SK-MEL-5 (cell line): ENCODE measurements at regions not wholly inside any gene's neighbourhood (a gene's known extent, or its start where the extent isn't known, plus 50 kb on each side); places are given as distances from the start of the nearest gene placed in this dataset.
A peak's percentile ranks its signal among the peaks of the same experiment; 100 is the strongest.
"Not testable (repeated sequence)": the region's sequence is repeated elsewhere in the genome, so short reads cannot be mapped to it uniquely, and the experiment has no call there.

Experiments used
- DNase-seq: peaks from one replicate; pipeline ENCODE4 v3.0.0-alpha.2; 2016; ENCODE audit warnings: low read depth, low spot score
- in situ Hi-C: cut with HindIII; loops from 2 replicates; pipeline ENCODE4 v1.10.0; 2016; ENCODE audit warnings: low sequenced_read_pairs, high pct_unique_total_duplicates, low pct_unique_long_range_greater_than_20kb

GRCh38 chr10:30709700-30710358 lies 80.3 kb upstream of the LYZL2 start:
- no peak for DNase-seq
- in situ Hi-C loops = no loop called here

GRCh38 chr10:30709229-30709628 lies 79.7 kb upstream of the LYZL2 start:
- in situ Hi-C loops = no loop called here
- no peak for DNase-seq

DNA sequence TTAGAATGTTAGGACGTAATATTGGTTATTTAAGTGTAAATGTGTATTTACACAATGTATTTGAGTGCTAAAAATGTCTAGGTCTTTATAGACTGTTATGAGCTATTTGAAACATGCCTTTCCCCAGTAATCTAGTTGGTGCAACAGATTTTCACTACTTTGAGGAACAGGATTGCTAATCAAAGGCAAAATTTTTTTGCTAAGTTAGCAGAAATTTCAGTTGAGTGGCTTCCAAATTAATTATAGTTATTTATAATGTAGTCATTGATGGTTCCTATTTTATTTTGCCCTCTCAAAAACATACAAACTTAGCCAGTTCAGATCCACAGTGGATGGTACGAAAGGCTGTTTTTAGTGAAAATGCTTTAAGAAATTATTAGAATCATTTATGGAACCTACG lies 78.7 kb upstream of the LYZL2 start:
- no peak for DNase-seq
- in situ Hi-C loops = no loop called here

DNA sequence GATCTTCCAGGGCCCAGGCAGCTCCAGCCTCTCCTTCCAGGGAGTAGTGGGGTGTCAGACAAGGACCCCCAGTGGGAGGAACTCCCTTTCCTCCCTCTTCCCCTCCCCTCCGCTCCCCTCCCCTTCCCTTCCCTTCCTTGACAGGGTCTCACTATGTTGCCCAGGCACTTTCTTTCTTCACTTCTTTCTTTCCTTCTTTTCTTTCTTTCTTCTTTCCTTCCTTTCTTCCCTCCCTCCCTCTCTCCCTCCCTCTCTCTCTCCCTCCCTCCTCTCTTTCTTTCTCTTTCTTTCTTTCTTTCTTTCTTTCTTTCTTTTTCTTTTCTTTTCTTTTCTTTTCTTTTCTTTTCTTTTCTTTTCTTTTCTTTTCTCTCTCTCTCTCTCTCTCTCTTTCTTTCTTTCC lies 76.6 kb upstream of the LYZL2 start:
- DNase-seq, in situ Hi-C loops: not testable (repeated sequence)

GRCh38 chr10:30705625-30706149 lies 76.1 kb upstream of the LYZL2 start:
- in situ Hi-C loops = no loop called here
- DNase-seq = no peak

DNA sequence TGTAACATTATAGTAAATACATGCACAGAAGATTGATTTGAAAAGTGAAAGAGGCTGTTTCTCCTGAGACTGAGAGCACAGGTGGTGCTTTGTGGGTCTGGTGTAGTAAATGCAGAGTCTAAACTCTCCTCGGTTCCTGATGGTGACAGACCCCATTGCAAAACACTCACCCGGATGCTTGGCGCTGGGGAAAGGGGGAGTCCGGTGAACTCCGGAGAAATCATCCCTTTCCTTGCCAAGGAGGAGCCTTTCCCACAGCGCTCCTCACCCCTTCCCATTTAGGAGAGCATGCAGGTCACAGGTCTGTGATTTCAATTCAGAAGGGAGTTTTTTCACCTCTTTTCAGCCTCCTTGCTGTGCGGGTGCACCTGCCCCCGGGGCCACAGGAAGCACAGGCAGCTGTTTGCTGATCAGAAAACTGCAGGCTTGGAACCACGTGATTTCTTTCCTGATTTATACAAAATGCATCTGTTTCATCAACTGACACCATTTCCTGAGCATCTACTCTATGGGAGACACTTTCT lies 75.6 kb upstream of the LYZL2 start:
- in situ Hi-C loops = no loop called here
- DNase-seq = no peak

DNA sequence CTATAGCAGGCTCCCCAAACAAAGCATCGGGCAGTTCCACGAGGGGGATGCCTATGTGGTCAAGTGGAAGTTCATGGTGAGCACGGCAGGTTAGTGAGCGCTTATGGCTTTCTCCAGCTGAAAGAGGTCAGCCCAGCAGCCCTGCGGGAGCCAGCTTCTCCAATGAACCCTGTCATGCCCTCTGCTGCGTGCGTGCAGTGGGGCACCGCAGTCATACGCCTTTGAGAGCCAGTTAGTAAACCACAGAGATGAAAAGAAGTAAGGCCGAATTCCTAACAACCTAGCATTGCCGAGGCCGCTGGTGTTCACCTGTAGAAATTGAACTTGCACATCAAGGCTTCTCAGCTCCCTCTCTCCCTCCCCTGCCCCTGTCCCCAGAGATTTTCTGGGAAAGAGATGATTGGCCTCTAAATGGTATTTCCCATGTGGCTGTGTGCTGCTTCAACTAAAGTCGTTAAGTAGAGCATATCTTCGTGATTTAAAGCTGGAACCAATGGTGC lies 75.1 kb upstream of the LYZL2 start:
- DNase-seq, in situ Hi-C loops: not testable (repeated sequence)

- DNase-seq = no peak
- in situ Hi-C loops = no loop called here
Measured at GRCh38 chr10:30704026-30704600, 74.6 kb upstream of the LYZL2 start.

DNA sequence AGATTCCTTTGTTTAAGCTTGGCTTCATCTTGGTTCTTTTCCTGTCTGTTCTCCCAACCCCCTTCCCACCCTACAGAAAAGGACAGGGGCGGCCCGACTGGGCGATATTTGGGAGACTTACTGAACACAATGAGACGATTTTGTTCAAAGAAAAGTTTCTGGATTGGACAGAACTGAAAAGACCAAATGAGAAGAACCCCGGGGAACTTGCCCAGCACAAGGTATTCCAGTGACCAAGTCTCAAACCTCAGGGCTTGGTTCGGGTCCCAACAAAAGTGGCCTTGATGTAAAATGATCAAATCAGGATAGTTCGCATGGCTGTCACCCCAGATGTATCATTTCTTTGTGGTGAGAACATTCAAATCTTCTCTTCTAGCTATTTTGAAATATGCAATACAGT lies 73.9 kb upstream of the LYZL2 start:
- in situ Hi-C loops, DNase-seq: not testable (repeated sequence)

- in situ Hi-C loops = no loop called here
- DNase-seq = no peak
Measured at GRCh38 chr10:30702860-30703259, 73.3 kb upstream of the LYZL2 start.

DNA sequence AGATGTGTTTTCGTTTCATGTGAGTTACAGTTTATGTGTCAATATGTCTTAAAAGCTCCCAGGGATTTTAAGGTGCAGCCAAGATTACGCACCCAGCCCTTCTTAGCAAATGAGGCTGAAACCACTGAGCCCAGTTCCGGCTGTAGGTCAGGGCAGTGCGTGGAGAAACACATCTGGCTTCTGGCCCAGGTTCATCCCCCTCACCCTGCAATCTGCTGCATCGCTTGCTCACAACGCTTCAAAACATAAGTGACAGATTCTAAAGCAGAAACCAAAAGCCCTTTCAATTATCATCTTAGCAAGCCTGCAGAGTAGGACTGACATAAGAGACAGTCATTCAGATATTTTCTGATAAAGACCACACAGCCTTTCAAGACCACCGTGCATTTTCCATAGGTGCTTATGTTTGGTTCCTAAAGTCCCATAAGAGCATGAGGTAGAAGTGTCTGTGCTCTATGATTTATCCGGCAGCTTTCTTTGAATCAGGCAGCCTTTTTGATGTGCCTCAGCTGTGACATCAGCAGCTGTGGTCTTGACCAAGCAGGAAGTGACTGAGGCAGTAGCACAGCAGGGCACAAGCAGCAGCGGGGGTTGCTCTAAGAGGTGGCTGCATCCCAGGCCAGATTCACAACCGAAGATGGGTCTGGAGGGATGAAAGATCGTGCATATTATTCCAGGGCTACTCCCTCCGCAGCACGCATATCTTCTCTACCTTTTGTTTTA lies 72.1 kb upstream of the LYZL2 start:
- in situ Hi-C loops = no loop called here
- DNase-seq = no peak

DNA sequence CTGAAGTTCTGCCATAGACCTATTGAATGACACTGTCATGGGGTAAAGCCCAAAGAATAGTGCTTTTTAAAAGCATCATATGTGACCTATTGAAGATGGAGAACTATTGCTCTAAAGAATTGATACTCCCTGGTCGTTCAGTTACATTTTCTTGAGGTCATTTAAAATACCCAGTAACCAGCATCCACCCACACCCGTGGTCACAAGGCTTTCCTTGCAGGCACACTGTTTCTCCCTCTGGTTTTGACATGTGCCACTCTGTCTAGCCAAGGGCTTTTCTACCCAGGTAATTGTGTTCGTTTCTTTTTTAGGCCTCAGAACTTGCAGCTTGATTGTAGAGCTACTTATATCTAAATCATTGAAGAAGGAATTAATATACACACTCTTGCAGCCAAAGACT lies 68.3 kb upstream of the LYZL2 start:
- no peak for DNase-seq
- in situ Hi-C loops = no loop called here

DNA sequence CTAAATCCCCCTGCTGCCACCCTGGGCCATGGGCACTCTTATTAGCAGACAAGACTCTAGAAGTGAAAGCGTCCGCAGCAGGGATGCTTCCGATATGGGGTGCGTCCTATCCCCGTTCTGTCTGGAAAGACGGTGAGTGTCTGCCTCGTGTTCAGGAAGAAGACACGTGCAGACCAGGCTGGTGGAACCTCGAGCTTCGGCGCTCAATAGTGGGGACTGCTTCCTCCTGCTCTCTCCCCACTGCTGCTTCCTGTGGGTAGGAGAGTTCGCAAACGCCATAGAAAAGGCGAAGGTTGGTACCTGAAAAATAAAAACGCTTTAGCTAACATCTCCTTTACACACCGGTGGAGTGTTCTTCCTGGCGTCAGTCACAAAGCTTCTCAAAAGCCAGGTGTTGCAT lies 67.7 kb upstream of the LYZL2 start:
- in situ Hi-C loops, DNase-seq: not testable (repeated sequence)

DNA sequence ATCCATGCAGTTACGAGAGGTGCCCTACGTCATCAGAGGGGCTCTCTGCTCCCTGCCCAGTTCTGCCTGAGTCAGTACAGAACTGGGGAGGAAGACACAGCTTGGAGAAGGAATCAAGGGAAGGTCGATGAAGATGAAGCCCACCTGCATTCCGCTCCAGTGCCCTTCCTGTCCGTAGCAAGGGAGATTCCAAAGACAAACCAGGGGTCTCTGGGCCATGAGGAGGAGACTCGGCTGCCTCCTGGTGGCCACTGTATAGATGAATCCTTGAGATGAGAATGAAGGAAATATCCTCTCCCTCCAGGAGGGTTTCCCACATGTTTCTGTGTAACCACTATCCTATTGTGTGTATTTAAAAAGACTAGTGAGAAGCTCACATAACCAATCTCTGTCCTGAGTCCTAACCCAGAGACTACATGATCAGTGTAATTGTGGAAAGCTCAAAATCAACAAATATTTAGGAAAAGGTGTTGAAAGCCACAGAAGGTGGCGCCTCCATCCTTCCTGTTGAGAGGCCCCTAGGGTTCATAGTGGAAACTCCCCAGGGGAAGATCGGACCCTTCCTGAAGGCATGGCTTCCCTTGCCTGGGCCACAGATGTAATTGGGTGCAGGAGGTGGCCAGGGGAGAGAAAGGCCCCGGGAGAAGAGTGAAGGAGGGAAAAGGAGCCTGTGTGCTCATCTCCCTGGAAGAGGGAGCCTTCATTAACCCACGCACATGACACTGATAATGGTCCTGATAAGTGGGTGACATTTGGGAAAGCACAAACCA lies 67.0 kb upstream of the LYZL2 start:
- in situ Hi-C loops = not testable (repeated sequence)
- DNase-seq = peak; percentile 4

GRCh38 chr10:30695481-30696236 lies 66.1 kb upstream of the LYZL2 start:
- in situ Hi-C loops, DNase-seq: not testable (repeated sequence)

DNA sequence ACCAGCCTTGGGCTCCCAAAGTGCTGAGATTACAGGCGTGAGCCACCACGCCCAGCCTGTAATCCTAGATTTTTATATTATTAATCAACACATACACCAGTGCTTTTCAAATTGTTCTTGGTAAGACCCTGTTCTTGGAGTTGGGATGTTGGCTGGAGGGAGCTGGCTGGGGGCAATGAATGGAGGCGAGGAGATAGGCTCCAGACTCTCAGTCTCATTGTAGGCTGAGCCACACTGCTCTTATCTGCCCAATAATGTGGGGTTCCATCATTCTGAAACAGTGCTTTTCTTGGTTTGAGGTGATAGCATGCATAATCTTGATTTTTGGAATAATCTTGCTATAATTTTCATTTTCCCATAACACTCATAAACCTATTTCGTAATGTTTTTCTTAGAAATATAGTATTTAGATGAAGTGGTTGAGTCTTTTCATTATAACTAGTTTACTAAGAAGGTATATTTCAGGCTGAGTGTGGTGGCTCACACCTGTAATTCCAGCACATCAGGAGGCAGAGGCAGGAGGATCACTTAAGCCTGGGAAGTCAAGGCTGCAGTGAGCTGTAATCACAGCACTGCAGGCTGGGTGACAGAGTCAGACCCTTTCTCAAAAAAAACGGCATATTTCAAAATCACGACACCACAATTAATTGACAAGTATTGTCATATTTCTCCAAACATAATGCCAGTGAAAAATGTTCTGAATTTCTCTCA lies 65.1 kb upstream of the LYZL2 start:
- no peak for DNase-seq
- in situ Hi-C loops = no loop called here

DNA sequence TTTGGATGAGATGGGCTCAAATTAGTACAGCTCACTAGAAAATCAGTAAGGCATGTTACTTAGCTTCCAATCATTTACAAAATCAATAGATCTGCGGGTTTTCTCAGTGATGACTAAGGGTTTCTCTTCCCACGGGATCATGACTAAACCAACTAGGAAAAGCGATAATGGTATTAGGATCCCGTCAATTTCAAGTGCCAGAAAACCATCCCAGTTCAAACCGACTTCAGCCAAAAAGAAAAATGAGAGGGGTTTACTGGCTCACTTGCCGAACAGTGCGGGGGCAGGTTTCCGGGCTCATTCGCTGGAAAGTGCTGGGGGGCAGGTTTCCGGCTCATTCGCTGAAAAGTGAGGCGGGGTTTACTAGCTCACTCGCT lies 62.1 kb upstream of the LYZL2 start:
- DNase-seq = no peak
- in situ Hi-C loops = no loop called here
